A549 (cell line): ENCODE measurements at regions not wholly inside any gene's neighbourhood (a gene's known extent, or its start where the extent isn't known, plus 50 kb on each side); places are given as distances from the start of the nearest gene placed in this dataset.

Experiments used
- ATAC-seq, 2 experiments: fragments of 200-7000 bp in 1 of 2; fragments of >200 bp in 1 of 2; cut with Nextera tagmentation in 1 of 2; cut with Tn5 transposase in 1 of 2; 3 replicates each; pipeline versions ENCODE4 v1.8.0 to v1.9.1; 2018 to 2020; ENCODE audit warnings: mild to moderate bottlenecking in 1 of 2, moderate library complexity in 1 of 2
- CTCF ChIA-PET: fragments of 300-600 bp; sonication (Branson Sonifier 250); formaldehyde crosslinking; extraction: SDS; loops from one replicate; lab custom pipeline; 2021; ENCODE audit warnings: antibody characterized with exemption, inconsistent platforms; lab: Yijun Ruan, JAX
- POLR2A ChIA-PET: fragments of 350-600 bp; formaldehyde crosslinking; extraction: SDS; loops from one replicate; lab custom pipeline; 2021; ENCODE audit warnings: antibody characterized with exemption, inconsistent platforms; lab: Yijun Ruan, JAX
- DNase-seq, 2 experiments: peaks; one replicate each; pipeline versions ENCODE4 v3.0.0 to v3.0.0-alpha.2; 2011 to 2016; ENCODE audit warnings: low read depth in 1 of 2, low spot score in 1 of 2
- FAIRE-seq: peaks from 2 replicates; lab custom pipeline; 2011; peaks lifted over from hg19 to GRCh38; lab: Jason Lieb, UNC
- H3K27ac ChIP-seq, 2 experiments: fragments of >200 bp; sonication (Bioruptor Twin); formaldehyde crosslinking; 3 replicates each; pipeline ENCODE4 v1.5.1; 2016 to 2017
- H3K4me1 ChIP-seq: fragments of >200 bp; sonication (Bioruptor Twin); formaldehyde crosslinking; 3 replicates; pipeline ENCODE4 v1.6.1; 2016
- H3K4me2 ChIP-seq: fragments of >200 bp; sonication (Bioruptor Twin); formaldehyde crosslinking; 3 replicates; pipeline ENCODE4 v1.6.1; 2016
- H3K4me3 ChIP-seq: fragments of >200 bp; sonication (Bioruptor Twin); formaldehyde crosslinking; 3 replicates; pipeline ENCODE4 v1.5.1; 2016
- H3K9me3 ChIP-seq: fragments of >200 bp; sonication (Bioruptor Twin); formaldehyde crosslinking; 3 replicates; pipeline ENCODE4 v1.6.1; 2016
- CEBPB ChIP-seq, 2 experiments: fragments of >200 bp in 1 of 2; sonication (Bioruptor Twin) in 1 of 2; formaldehyde crosslinking in 1 of 2; IDR thresholded peaks; 2 replicates each; pipeline ENCODE4 v1.6.1; 2012 to 2016
- CHD2 ChIP-seq: fragments of 150-350 bp; IDR thresholded peaks from 2 replicates; pipeline ENCODE4 v1.6.1; 2014; ENCODE audit warnings: low read length; ENCODE audit not compliant: partially characterized antibody
- EHMT2 ChIP-seq: fragments of 200-600 bp; sonication (generic); IDR thresholded peaks from 2 replicates; pipeline ENCODE4 v1.6.1; 2016; ENCODE audit warnings: antibody characterized with exemption, low read depth, mild to moderate bottlenecking, moderate library complexity
- EP300 ChIP-seq, 2 experiments: fragments of >200 bp; sonication (Bioruptor Twin); formaldehyde crosslinking; IDR thresholded peaks; 2 replicates in 1 of 2; 3 replicates in 1 of 2; pipeline ENCODE4 v1.6.1; 2016 to 2017
- ESRRA ChIP-seq: fragments of 150-350 bp; IDR thresholded peaks from 2 replicates; pipeline ENCODE4 v1.6.1; 2014; ENCODE audit warnings: mild to moderate bottlenecking, low read length, borderline replicate concordance
- FOSB ChIP-seq: fragments of 250-450 bp; sonication (Bioruptor Pico); IDR thresholded peaks from 2 replicates; pipeline ENCODE4 v1.5.0; 2020; ENCODE audit warnings: mild to moderate bottlenecking, moderate library complexity
- HOXB5 ChIP-seq: fragments of 250-450 bp; sonication (Bioruptor Pico); IDR thresholded peaks from 2 replicates; pipeline ENCODE4 v1.5.0; 2020; ENCODE audit warnings: mild to moderate bottlenecking, moderate library complexity
- JUNB ChIP-seq: fragments of >200 bp; sonication (Bioruptor Twin); formaldehyde crosslinking; IDR thresholded peaks from 2 replicates; pipeline ENCODE4 v1.6.1; 2016
- KDM5A ChIP-seq: fragments of 200-600 bp; sonication (generic); IDR thresholded peaks from 2 replicates; pipeline ENCODE4 v1.6.1; 2016; ENCODE audit warnings: antibody characterized with exemption, mild to moderate bottlenecking
- MAZ ChIP-seq: fragments of 150-350 bp; IDR thresholded peaks from 2 replicates; pipeline ENCODE4 v1.6.1; 2014; ENCODE audit warnings: antibody characterized with exemption, low read depth, low read length, borderline replicate concordance
- MYC ChIP-seq: IDR thresholded peaks from 2 replicates; pipeline ENCODE4 v1.6.1; 2012; ENCODE audit warnings: mild to moderate bottlenecking, inconsistent platforms, low read length, improper control_type of control experiment, borderline replicate concordance
- NFE2L2 ChIP-seq: fragments of 150-350 bp; conservative IDR thresholded peaks from 2 replicates; pipeline ENCODE4 v1.6.1; 2014; ENCODE audit warnings: low read length
- NPAS2 ChIP-seq: fragments of 250-450 bp; sonication (Bioruptor Pico); IDR thresholded peaks from 2 replicates; pipeline ENCODE4 v1.8.0; 2022; ENCODE audit warnings: mild to moderate bottlenecking, moderate library complexity, borderline replicate concordance
- NR3C1 ChIP-seq: fragments of >200 bp; sonication (Bioruptor Twin); formaldehyde crosslinking; IDR thresholded peaks from 3 replicates; pipeline ENCODE4 v1.6.1; 2017
- RARB ChIP-seq: fragments of 250-450 bp; sonication (Bioruptor Pico); IDR thresholded peaks from 2 replicates; pipeline ENCODE4 v1.8.0; 2021; ENCODE audit warnings: mild to moderate bottlenecking, moderate library complexity
- RCOR1 ChIP-seq: fragments of 150-350 bp; IDR thresholded peaks from 2 replicates; pipeline ENCODE4 v1.6.1; 2014; ENCODE audit warnings: antibody characterized with exemption, low read length, low read depth
- RNF2 ChIP-seq: fragments of 200-600 bp; sonication (generic); IDR thresholded peaks from 2 replicates; pipeline ENCODE4 v1.6.1; 2016; ENCODE audit warnings: low read depth, mild to moderate bottlenecking, antibody characterized with exemption, moderate library complexity, borderline replicate concordance
- ZSCAN20 ChIP-seq: fragments of 250-450 bp; sonication (Bioruptor Pico); IDR thresholded peaks from 2 replicates; pipeline ENCODE4 v1.8.0; 2022; ENCODE audit warnings: mild to moderate bottlenecking, moderate library complexity
- WGBS: methylation state at CpG from one replicate; pipeline ENCODE4 v1.1.6; 2017; ENCODE audit errors: missing lambda C conversion rate; 5-methylcytosine and 5-hydroxymethylcytosine counted together
- TF ChIP-seq, protein P1 (sequence below): fragments of 450-650 bp; IDR thresholded peaks from 2 replicates; pipeline ENCODE4 v1.6.1; 2014; ENCODE audit warnings: antibody characterized with exemption
- TF ChIP-seq, protein P2 (sequence below): fragments of 250-450 bp; sonication (Bioruptor Pico); IDR thresholded peaks from 2 replicates; pipeline ENCODE4 v1.5.0; 2020; ENCODE audit warnings: low read depth, mild to moderate bottlenecking, moderate library complexity
- TF ChIP-seq, protein P3 (sequence below): fragments of >200 bp; sonication (Bioruptor Twin); formaldehyde crosslinking; IDR thresholded peaks from 2 replicates; pipeline ENCODE4 v1.6.1; 2016
- TF ChIP-seq, protein P4 (sequence below): IDR thresholded peaks from 2 replicates; pipeline ENCODE4 v1.6.1; 2012

DNA sequence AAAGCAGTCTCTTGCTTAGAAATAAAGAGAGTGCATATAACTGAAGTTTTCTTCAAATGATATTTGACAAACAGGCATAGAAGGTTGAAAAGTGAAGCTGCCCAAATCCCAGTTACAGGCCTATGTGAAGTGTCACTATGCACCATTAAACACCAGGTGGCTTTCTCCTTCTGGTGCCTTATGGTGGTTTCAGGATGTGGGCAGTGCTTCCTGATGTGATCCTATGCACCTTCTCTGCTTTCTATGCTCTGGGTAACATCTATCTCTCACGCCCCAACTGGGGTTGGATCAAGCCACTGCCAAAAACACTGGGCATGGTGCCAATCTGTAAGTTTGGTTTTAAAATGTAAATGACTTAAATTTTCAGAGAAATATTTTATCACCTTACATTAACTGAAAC is 744.7 kb downstream of the TUSC7 start (continued):
- TF ChIP-seq, protein P1, sequence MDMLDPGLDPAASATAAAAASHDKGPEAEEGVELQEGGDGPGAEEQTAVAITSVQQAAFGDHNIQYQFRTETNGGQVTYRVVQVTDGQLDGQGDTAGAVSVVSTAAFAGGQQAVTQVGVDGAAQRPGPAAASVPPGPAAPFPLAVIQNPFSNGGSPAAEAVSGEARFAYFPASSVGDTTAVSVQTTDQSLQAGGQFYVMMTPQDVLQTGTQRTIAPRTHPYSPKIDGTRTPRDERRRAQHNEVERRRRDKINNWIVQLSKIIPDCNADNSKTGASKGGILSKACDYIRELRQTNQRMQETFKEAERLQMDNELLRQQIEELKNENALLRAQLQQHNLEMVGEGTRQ, result no peak
- TF ChIP-seq, protein P2, sequence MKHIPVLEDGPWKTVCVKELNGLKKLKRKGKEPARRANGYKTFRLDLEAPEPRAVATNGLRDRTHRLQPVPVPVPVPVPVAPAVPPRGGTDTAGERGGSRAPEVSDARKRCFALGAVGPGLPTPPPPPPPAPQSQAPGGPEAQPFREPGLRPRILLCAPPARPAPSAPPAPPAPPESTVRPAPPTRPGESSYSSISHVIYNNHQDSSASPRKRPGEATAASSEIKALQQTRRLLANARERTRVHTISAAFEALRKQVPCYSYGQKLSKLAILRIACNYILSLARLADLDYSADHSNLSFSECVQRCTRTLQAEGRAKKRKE (CRISPR knock-in tag), result no peak

DNA sequence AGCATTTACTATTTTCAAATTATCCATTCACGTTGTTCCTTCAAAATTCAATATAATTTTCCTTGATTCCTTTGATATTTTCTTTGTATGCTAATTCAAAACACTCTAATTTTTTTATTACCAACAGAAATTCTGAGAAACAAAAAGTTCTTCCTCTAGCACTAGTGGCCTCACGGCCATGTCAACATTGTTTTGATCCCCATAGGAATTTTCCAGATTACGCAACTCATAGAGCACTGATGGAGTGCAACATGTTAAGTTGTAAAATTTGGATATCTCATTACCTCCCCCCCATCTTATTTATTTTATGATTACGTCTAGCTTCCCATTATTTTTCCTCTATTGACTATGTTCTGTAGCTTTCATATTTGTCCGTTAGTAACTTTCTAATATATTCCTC is 745.3 kb downstream of the TUSC7 start:
- no peaks in the 10 kb centered on the region for H3K9me3 ChIP-seq
- ATAC-seq (no peak), FAIRE-seq (no peak), DNase-seq (no peak)
- POLR2A ChIA-PET, result no interaction called here
- TF ChIP-seq, protein P3, sequence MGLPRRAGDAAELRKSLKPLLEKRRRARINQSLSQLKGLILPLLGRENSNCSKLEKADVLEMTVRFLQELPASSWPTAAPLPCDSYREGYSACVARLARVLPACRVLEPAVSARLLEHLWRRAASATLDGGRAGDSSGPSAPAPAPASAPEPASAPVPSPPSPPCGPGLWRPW, result no peak
- peak in 1 of 2 experiments; percentile 62; a peak in 3 of 4 replicates for TF ChIP-seq CEBPB (IDR thresholded peaks at IDR 0.05)
- no peak overlapping the region for H3K4me3 ChIP-seq
- H3K27ac ChIP-seq, result no peak overlapping the region
- H3K4me1 ChIP-seq, result no peaks in the 10 kb centered on the region
- CTCF ChIA-PET, result no interaction called here
- no peak overlapping the region for H3K4me2 ChIP-seq
- 72% methylated on average over 5 of the region's 5 CpGs for WGBS

DNA sequence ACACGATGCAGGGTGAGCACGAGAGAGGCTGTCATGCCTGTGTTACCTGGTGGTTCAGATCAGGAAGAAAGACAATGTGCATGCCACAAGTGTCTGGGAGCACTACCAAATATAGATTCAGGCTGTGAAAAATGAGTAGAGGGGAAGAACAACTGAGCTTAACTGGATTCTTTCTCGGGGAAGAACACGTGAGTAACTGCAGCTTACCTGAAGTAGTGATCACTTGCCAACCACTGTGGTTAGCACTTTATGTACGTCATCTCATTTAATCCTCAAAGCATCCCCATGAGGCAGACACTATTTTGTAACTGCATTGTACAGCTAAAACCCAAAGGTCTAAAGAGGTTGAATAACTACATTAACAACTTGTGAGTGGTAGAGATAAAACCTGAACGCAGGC is 746.2 kb downstream of the TUSC7 start:
- TF ChIP-seq, protein P4, sequence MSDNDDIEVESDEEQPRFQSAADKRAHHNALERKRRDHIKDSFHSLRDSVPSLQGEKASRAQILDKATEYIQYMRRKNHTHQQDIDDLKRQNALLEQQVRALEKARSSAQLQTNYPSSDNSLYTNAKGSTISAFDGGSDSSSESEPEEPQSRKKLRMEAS, result no peak
- no peak for TF ChIP-seq RARB (CRISPR knock-in tag)
- TF ChIP-seq RNF2, result no peak
- TF ChIP-seq ZSCAN20 (CRISPR knock-in tag), result no peak
- TF ChIP-seq NPAS2 (CRISPR knock-in tag), result no peak
- TF ChIP-seq, all 56 proteins: peak for 0
- WGBS, result 62% methylated on average over 6 of the region's 6 CpGs
- ChIA-PET CTCF (no interaction called here), POLR2A (no interaction called here)
- no peaks in the 10 kb centered on the region for H3K9me3 ChIP-seq
- H3K27ac ChIP-seq, result no peak overlapping the region
- ATAC-seq (no peak), DNase-seq (no peak), FAIRE-seq (no peak)
- no peak overlapping the region for H3K4me2 ChIP-seq
- H3K4me1 ChIP-seq, result no peaks in the 10 kb centered on the region
- H3K4me3 ChIP-seq, result no peak overlapping the region

DNA sequence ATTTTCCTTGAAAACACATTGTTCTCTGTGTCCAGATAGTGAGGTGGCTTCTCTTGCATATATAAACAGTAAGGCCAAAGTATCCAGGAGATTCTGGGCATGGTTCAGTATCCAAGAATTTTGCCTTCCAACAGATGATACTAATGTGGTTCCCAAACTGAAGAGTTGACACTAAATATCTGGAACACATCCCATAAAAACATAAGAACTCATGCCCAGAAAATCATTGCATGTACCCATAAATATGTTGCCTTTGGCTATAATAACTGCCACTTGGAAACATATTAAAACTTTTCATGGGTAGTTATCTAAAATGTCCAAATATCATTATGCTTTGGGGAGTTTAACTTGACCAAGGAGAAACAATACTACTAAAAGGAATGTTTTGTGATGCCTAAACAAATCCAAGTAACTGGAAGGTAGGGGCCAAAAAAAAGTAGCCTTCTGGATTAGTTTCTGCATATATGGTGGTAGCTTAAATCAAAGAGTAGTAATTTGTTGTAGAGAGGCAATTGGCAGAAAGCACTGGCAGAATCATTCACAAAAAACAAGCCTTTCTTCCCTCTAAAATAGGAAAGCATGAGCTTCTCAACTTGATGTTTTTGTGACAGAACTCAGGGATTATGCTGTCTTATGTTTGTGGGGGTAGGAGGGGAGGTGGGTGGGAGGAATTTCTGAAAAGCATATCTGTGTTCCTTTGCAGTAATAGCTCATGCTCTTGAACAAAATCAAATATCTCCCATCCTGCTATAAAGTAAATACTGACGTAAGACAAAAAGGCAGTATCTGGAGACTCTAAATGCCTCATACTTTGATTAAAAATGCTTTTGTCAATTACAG is 753.9 kb downstream of the TUSC7 start:
- Histone ChIP-seq H3K4me2 (no peak overlapping the region), H3K4me3 (no peak overlapping the region), H3K9me3 (no peaks in the 10 kb centered on the region), H3K27ac (no peak overlapping the region), H3K4me1 (no peaks in the 10 kb centered on the region)
- DNase-seq (no peak), FAIRE-seq (no peak), ATAC-seq (no peak)
- POLR2A ChIA-PET, result no interaction called here
- CTCF ChIA-PET, result interaction anchor here (0.9 kb wide), 1 partner anchor 12 kb away, joined by 4 read pairs; no protein-coding TSS in a partner anchor
- 86% methylated on average over 1 of the region's 1 CpG for WGBS
- TF ChIP-seq FOSB (CRISPR knock-in tag) (no peak), MAZ (no peak), KDM5A (no peak), CHD2 (no peak), ESRRA (no peak), EP300 (IDR thresholded peaks at IDR 0.05) (no peak), EHMT2 (no peak), JUNB (no peak), RCOR1 (no peak), HOXB5 (CRISPR knock-in tag) (no peak), NFE2L2 (no peak), MYC (no peak), NR3C1 (no peak)
